Mesothelial cell of epicardium (in vitro differentiated cells): ENCODE measurements at regions not wholly inside any gene's neighbourhood (a gene's known extent, or its start where the extent isn't known, plus 50 kb on each side); places are given as distances from the start of the nearest gene placed in this dataset.
A peak's percentile ranks its signal among the peaks of the same experiment; 100 is the strongest.

Experiments
- DNase-seq, 2 experiments: peaks; one replicate each; pipeline ENCODE4 v3.0.0; 2021; ENCODE audit warnings: low spot score in 2 of 2; ENCODE audit not compliant: unreplicated experiment in 2 of 2
- H3K27ac Mint-ChIP-seq: 2 replicates; pipeline ENCODE4 v1.8.0; 2021; ENCODE audit warnings: mixed read lengths
- H3K27me3 Mint-ChIP-seq: 2 replicates; pipeline ENCODE4 v1.8.0; 2021; ENCODE audit warnings: low read depth, mixed read lengths
- H3K36me3 Mint-ChIP-seq: 2 replicates; pipeline ENCODE4 v1.8.0; 2021; ENCODE audit warnings: mixed read lengths
- H3K4me1 Mint-ChIP-seq: 2 replicates; pipeline ENCODE4 v1.8.0; 2021; ENCODE audit warnings: mixed read lengths
- H3K4me3 Mint-ChIP-seq: 2 replicates; pipeline ENCODE4 v1.8.0; 2021; ENCODE audit warnings: mild to moderate bottlenecking, moderate library complexity, mixed read lengths
- H3K9me3 Mint-ChIP-seq: 2 replicates; pipeline ENCODE4 v1.8.0; 2021; ENCODE audit warnings: mixed read lengths
- CTCF ChIP-seq: fragments of 200-600 bp; sonication (generic); IDR thresholded peaks from one replicate; pipeline ENCODE4 v1.5.0; 2021; ENCODE audit warnings: antibody characterized with exemption; ENCODE audit not compliant: unreplicated experiment

DNA sequence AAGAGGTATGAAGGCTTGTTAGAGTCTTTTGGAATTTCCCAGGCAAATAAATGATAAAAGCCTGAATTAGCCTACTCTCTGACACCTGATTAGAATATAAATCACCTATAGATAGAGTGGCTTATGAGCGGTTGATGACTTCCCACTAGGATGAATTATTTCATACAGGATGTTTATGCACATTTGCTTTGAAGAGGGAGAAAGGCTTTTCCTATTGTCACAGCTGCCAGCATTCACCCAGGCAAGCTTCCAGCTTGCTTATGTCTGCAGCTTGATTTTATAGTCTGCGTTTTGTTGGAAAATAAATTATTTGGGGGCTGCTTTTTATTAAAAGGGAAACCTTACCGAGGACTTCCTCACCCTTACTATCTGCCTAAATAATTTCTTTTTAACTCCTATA is 51.3 kb upstream of the EIF2S2 start:
- TF ChIP-seq CTCF, result no peak
- Mint-ChIP-seq H3K4me1 (peaks cover 32% of the 10 kb centered on the region), H3K27me3 (no peaks in the 10 kb centered on the region), H3K9me3 (peaks cover 4% of the 10 kb centered on the region), H3K36me3 (no peaks in the 10 kb centered on the region), H3K4me3 (no peak overlapping the region), H3K27ac (peak overlapping the region; percentile 53)
- DNase-seq, result no peak

DNA sequence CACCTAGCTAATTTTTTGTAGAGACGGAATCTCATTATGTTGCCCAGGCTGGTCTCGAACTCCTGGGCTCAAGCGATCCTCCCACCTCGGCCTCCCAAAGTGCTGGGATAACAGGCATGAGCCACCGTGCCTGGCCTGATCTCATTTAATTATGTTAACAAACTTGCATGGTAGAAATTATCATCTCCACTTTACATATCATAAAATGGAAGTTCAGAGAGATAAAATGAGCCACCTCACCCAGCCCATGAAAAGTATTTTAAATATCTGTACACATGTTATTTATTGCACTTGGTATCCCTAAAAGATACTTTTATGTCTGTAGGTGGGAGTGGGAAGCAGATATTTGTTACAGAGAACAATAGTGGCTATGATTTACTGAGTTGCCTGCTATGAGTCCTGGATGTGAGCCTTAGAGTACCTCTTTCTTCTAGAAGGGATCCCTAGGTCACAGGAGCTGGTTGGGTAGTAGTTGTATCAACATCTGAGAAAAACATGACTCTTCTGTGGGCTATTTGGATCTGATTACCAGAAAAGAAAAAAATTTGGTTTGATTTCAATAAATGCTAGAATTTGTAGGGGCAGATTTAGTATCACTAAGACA is 52.4 kb upstream of the EIF2S2 start:
- TF ChIP-seq CTCF, result no peak
- no peak overlapping the region for H3K4me3 Mint-ChIP-seq
- H3K36me3 Mint-ChIP-seq, result no peaks in the 10 kb centered on the region
- H3K4me1 Mint-ChIP-seq, result peaks cover 26% of the 10 kb centered on the region
- no peaks in the 10 kb centered on the region for H3K27me3 Mint-ChIP-seq
- no peak for DNase-seq
- peak overlapping the region; percentile 90 for H3K27ac Mint-ChIP-seq
- no peaks in the 10 kb centered on the region for H3K9me3 Mint-ChIP-seq

GRCh38 chr20:34165018-34165619 is 53.1 kb upstream of the EIF2S2 start:
- H3K36me3 Mint-ChIP-seq, result no peaks in the 10 kb centered on the region
- H3K27ac Mint-ChIP-seq, result peak overlapping the region; percentile 90
- H3K4me1 Mint-ChIP-seq, result peaks cover 23% of the 10 kb centered on the region
- DNase-seq, result no peak
- no peaks in the 10 kb centered on the region for H3K27me3 Mint-ChIP-seq
- no peak overlapping the region for H3K4me3 Mint-ChIP-seq
- no peak for TF ChIP-seq CTCF
- H3K9me3 Mint-ChIP-seq, result no peaks in the 10 kb centered on the region

GRCh38 chr20:34171640-34172039 is 59.6 kb upstream of the EIF2S2 start:
- Mint-ChIP-seq H3K9me3 (no peaks in the 10 kb centered on the region), H3K27me3 (no peaks in the 10 kb centered on the region), H3K36me3 (no peaks in the 10 kb centered on the region), H3K4me1 (peaks cover 18% of the 10 kb centered on the region), H3K4me3 (no peak overlapping the region), H3K27ac (peak overlapping the region; percentile 82)
- no peak for DNase-seq
- no peak for TF ChIP-seq CTCF

- no peak overlapping the region for H3K27ac Mint-ChIP-seq
- H3K27me3 Mint-ChIP-seq, result no peaks in the 10 kb centered on the region
- H3K9me3 Mint-ChIP-seq, result no peaks in the 10 kb centered on the region
Observed at GRCh38 chr20:34172926-34173325, 60.9 kb upstream of the EIF2S2 start.

More at GRCh38 chr20:34172926-34173325, 60.9 kb upstream of the EIF2S2 start:
- DNase-seq, result no peak
- no peak overlapping the region for H3K4me3 Mint-ChIP-seq
- TF ChIP-seq CTCF, result no peak
- no peaks in the 10 kb centered on the region for H3K36me3 Mint-ChIP-seq
- H3K4me1 Mint-ChIP-seq, result peaks cover 18% of the 10 kb centered on the region
